ENCODE measurements at regions not wholly inside any gene's neighbourhood (a gene's known extent, or its start where the extent isn't known, plus 50 kb on each side); places are given as distances from the start of the nearest gene placed in this dataset.
A peak's percentile ranks its signal among the peaks of the same experiment; 100 is the strongest.

- peak; percentile 86 for DNase-seq (ENCODE audit: low spot score)
- ChIA-PET POLR2A (ENCODE audit: low non-redundant PET) (no interaction called here), CTCF (no interaction called here)
- H3K27ac ChIP-seq, result no peak overlapping the region
- TF ChIP-seq CTCF (conservative IDR thresholded peaks at IDR 0.05; ENCODE audit: low read depth), result no peak
Measured at GRCh38 chr5:90020575-90021538, 388.7 kb downstream of the CETN3 start.

DNA sequence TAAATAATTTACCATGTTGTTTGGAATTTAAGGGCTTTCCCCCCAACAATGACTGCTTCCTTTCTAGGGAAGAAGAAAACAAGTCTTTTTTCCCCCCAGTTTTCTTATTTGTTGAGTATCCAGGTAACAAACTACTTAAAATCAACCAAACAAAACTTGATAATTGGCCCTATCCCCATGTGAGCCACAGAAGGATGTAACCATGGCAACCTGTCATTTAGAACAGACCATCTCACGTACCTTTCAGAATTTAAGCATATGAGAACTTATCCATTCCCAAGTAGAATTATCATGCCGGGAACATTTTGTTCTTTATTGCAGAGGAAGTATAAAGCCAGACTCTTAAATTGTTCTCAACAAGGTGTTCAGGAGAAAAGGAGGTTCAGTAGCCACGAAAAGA is 392.3 kb downstream of the CETN3 start:
- H3K27ac ChIP-seq, result no peak overlapping the region
- POLR2A ChIA-PET (ENCODE audit: low non-redundant PET), result no interaction called here
- CTCF ChIA-PET, result no interaction called here
- TF ChIP-seq CTCF (conservative IDR thresholded peaks at IDR 0.05; ENCODE audit: low read depth), result no peak
- no peak for DNase-seq (ENCODE audit: low spot score)

DNA sequence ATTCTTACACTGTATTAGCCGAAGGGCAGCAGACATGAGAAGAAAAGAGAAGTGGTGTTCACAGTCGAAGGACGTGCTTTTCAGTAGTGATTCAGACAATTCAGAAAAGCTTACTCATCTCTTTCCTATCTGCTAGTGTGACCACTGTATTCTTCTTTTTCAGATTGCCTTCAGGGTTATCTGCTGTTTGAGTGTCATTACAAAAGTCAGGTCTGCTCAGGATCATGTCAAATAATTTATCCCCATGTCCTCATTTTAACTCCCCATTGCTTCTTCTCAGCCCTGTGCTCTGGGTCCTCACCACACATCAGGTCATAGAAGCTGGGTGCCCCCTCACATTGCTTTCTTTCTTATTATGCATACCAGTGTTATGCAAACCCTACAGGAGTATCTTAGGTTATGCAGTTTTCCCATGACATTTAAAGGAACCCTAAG is 394.0 kb downstream of the CETN3 start:
- no peak overlapping the region for H3K27ac ChIP-seq
- TF ChIP-seq CTCF (conservative IDR thresholded peaks at IDR 0.05; ENCODE audit: low read depth), result no peak
- CTCF ChIA-PET, result interaction anchor here (0.6 kb wide), 1 partner anchor 503 kb away, joined by 4 read pairs; no protein-coding TSS in a partner anchor
- DNase-seq (ENCODE audit: low spot score), result peak; percentile 34
- POLR2A ChIA-PET (ENCODE audit: low non-redundant PET), result interaction anchor here (0.6 kb wide), 1 partner anchor 9 kb away, joined by 3 read pairs; no protein-coding TSS in a partner anchor

DNA sequence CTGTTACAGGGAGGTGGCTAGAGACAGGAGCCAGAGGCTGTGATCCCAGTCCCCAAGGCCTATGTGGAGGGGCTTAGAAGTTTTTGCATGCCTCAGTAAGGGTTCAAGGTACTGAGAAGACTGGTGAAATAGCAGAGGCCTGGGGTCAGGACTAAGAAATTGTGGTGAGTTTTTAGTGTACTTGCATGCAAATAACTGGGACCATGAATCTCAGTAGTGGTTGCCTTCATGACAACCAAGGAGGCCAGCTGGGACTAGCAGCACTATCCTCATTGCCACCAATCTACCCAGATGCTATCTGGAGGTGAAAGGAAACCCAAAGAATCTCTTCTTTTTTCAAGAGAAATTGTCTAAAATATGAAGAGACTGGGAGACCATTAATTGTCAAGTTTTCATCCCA is 395.1 kb downstream of the CETN3 start:
- H3K27ac ChIP-seq, result no peak overlapping the region
- POLR2A ChIA-PET (ENCODE audit: low non-redundant PET), result no interaction called here
- DNase-seq (ENCODE audit: low spot score), result no peak
- TF ChIP-seq CTCF (conservative IDR thresholded peaks at IDR 0.05; ENCODE audit: low read depth), result no peak
- CTCF ChIA-PET, result no interaction called here

DNA sequence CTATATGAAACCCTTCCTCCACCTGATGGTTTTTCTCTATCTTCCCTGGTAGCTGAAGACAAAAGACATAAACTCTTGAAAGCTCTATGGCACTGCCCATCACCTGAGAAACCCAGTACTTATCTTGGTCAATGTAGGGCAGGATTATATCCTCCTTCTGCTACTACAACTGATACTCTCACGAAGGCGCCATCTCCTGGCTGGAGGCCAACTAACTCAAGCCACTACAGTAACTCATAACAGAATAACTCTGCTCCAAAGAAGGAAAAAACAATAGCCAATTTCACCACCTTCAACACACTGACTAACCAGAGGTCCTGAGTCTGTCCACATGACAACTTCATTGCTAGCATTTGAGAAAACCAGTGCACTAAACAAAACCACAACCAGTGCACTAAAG is 409.2 kb downstream of the CETN3 start:
- ChIA-PET CTCF (no interaction called here), POLR2A (ENCODE audit: low non-redundant PET) (no interaction called here)
- no peak for DNase-seq (ENCODE audit: low spot score)
- no peak overlapping the region for H3K27ac ChIP-seq
- TF ChIP-seq CTCF (conservative IDR thresholded peaks at IDR 0.05; ENCODE audit: low read depth), result no peak

DNA sequence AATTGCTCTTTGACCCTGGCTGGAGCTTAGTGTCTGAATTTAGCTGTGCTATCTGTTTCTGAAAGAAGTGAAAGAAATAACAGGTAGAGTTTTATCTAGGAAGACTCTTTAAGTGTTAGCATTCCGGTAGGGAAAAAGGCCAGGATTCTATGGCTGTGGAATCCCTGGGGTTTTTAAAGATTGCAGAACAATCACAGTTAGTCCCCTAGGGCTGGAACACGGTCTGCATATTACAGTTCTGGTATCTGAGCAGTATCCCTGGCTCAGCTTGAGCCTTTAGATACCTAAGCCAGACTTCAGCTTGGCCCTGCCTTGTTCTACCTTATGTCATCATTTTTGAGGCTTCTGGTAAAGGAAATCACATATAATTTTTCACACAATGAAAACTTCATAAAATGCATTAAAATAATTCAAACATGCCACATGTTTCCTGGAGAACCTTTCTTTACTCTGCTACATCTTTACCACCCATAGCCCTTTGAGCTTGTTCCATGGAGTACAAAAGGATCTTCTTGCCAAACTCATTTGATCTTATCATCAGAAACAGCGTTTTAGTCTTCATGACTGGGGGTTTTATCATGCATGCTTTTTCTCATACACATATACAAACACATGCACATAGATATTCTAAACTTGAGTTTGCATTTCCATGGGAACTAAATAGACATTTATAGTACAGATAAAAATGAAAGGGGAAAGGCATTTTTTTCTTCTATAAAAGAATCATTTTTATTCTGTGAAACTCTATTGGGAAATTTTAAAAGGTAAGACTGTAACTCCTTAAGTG is 410.8 kb downstream of the CETN3 start:
- POLR2A ChIA-PET (ENCODE audit: low non-redundant PET), result no interaction called here
- CTCF ChIA-PET, result no interaction called here
- H3K27ac ChIP-seq, result no peak overlapping the region
- TF ChIP-seq CTCF (conservative IDR thresholded peaks at IDR 0.05; ENCODE audit: low read depth), result no peak
- no peak for DNase-seq (ENCODE audit: low spot score)
